GM13976 (cell line): ENCODE measurements at regions not wholly inside any gene's neighbourhood (a gene's known extent, or its start where the extent isn't known, plus 50 kb on each side); places are given as distances from the start of the nearest gene placed in this dataset.

Experiments used
- DNase-seq: peaks from one replicate; pipeline ENCODE4 v3.0.0; 2012; ENCODE audit warnings: low spot score
- CTCF ChIP-seq: IDR thresholded peaks from 2 replicates; pipeline ENCODE4 v1.5.1; 2012; ENCODE audit warnings: borderline replicate concordance, mild to moderate bottlenecking; ENCODE audit not compliant: insufficient read depth; ENCODE audit errors: extremely low read depth, missing control alignments, control extremely low read depth
- in situ Hi-C: fragments of 300-500 bp; cut with MboI; formaldehyde crosslinking; loops from one replicate; pipeline ENCODE4 v1.12.0; 2022; ENCODE audit warnings: low sequenced_read_pairs, mixed read lengths, inconsistent platforms; ENCODE audit not compliant: unreplicated experiment

- TF ChIP-seq CTCF: no peak
- no peak for DNase-seq
- in situ Hi-C loops: no loop called here
These were observed 256.8 kb upstream of the IGF1R start for GRCh38 chr15:98391568-98391967.

GRCh38 chr15:98393471-98393870 is 254.9 kb upstream of the IGF1R start:
- in situ Hi-C loops: no loop called here
- TF ChIP-seq CTCF: no peak
- no peak for DNase-seq

- in situ Hi-C loops: no loop called here
- TF ChIP-seq CTCF: no peak
- DNase-seq: no peak
These were observed 253.8 kb upstream of the IGF1R start for GRCh38 chr15:98394546-98394945.

- no peak for TF ChIP-seq CTCF
- no peak for DNase-seq
- in situ Hi-C loops: no loop called here
These were observed 252.2 kb upstream of the IGF1R start for GRCh38 chr15:98395974-98396610.

GRCh38 chr15:98397419-98397818 is 250.9 kb upstream of the IGF1R start:
- no peak for TF ChIP-seq CTCF
- DNase-seq: no peak
- in situ Hi-C loops: no loop called here

GRCh38 chr15:98398056-98398455 is 250.3 kb upstream of the IGF1R start:
- in situ Hi-C loops: no loop called here

More at GRCh38 chr15:98398056-98398455, 250.3 kb upstream of the IGF1R start:
- no peak for TF ChIP-seq CTCF
- no peak for DNase-seq
